ENCODE measurements at regions not wholly inside any gene's neighbourhood (a gene's known extent, or its start where the extent isn't known, plus 50 kb on each side); places are given as distances from the start of the nearest gene placed in this dataset.
A peak's percentile ranks its signal among the peaks of the same experiment; 100 is the strongest.

GRCh38 chr2:16252251-16252650, 311.9 kb downstream of the MYCN start:
- Histone ChIP-seq H3K4me3 (no peak overlapping the region), H3K27ac (no peak overlapping the region), H3K9me3 (no peaks in the 10 kb centered on the region), H3K36me3 (no peaks in the 10 kb centered on the region), H3K4me1 (no peaks in the 10 kb centered on the region), H3K27me3 (no peaks in the 10 kb centered on the region)
- TF ChIP-seq CTCF (IDR thresholded peaks at IDR 0.05) (no peak), POLR2AphosphoS5 (IDR thresholded peaks at IDR 0.05; ENCODE audit: insufficient read depth in 1 of 2, low read depth in 1 of 2) (no peak), POLR2A (IDR thresholded peaks at IDR 0.05) (no peak)
- intact Hi-C loops (cut with DNase I): no loop called here
- peak in 1 of 2 donors; percentile 75 for DNase-seq (ENCODE audit: extremely low spot score in 2 of 2)

GRCh38 chr2:16251511-16252225, 311.3 kb downstream of the MYCN start:
- Histone ChIP-seq H3K27me3 (no peaks in the 10 kb centered on the region), H3K4me1 (no peaks in the 10 kb centered on the region), H3K9me3 (no peaks in the 10 kb centered on the region), H3K36me3 (no peaks in the 10 kb centered on the region), H3K4me3 (no peak overlapping the region), H3K27ac (no peak overlapping the region)
- no peak for TF ChIP-seq CTCF (IDR thresholded peaks at IDR 0.05)
- TF ChIP-seq POLR2AphosphoS5 (IDR thresholded peaks at IDR 0.05; ENCODE audit: insufficient read depth in 1 of 2, low read depth in 1 of 2): no peak
- no peak for TF ChIP-seq POLR2A (IDR thresholded peaks at IDR 0.05)
- intact Hi-C loops (cut with DNase I): no loop called here
- DNase-seq (ENCODE audit: extremely low spot score in 2 of 2): peak in 1 of 2 donors; percentile 67

- TF ChIP-seq CTCF (IDR thresholded peaks at IDR 0.05) (no peak), POLR2AphosphoS5 (IDR thresholded peaks at IDR 0.05; ENCODE audit: insufficient read depth in 1 of 2, low read depth in 1 of 2) (no peak), POLR2A (IDR thresholded peaks at IDR 0.05) (no peak)
- no peaks in the 10 kb centered on the region for H3K9me3 ChIP-seq
- intact Hi-C loops (cut with DNase I): no loop called here
- no peaks in the 10 kb centered on the region for H3K27me3 ChIP-seq
- H3K27ac ChIP-seq: no peak overlapping the region
- peak in 1 of 2 donors; percentile 49 for DNase-seq (ENCODE audit: extremely low spot score in 2 of 2)
- H3K4me3 ChIP-seq: no peak overlapping the region
- no peaks in the 10 kb centered on the region for H3K36me3 ChIP-seq
- H3K4me1 ChIP-seq: no peaks in the 10 kb centered on the region
These were observed 310.5 kb downstream of the MYCN start for GRCh38 chr2:16250886-16251285.

GRCh38 chr2:16250466-16250865, 310.1 kb downstream of the MYCN start:
- no peaks in the 10 kb centered on the region for H3K9me3 ChIP-seq
- no peaks in the 10 kb centered on the region for H3K4me1 ChIP-seq
- H3K27ac ChIP-seq: no peak overlapping the region
- H3K4me3 ChIP-seq: no peak overlapping the region
- intact Hi-C loops (cut with DNase I): no loop called here
- no peaks in the 10 kb centered on the region for H3K27me3 ChIP-seq
- TF ChIP-seq POLR2A (IDR thresholded peaks at IDR 0.05) (no peak), CTCF (IDR thresholded peaks at IDR 0.05) (no peak), POLR2AphosphoS5 (IDR thresholded peaks at IDR 0.05; ENCODE audit: insufficient read depth in 1 of 2, low read depth in 1 of 2) (no peak)
- H3K36me3 ChIP-seq: no peaks in the 10 kb centered on the region
- peak in 1 of 2 donors; percentile 78 for DNase-seq (ENCODE audit: extremely low spot score in 2 of 2)

GRCh38 chr2:16250056-16250425, 309.7 kb downstream of the MYCN start:
- Histone ChIP-seq H3K27me3 (no peaks in the 10 kb centered on the region), H3K27ac (no peak overlapping the region), H3K36me3 (no peaks in the 10 kb centered on the region), H3K9me3 (no peaks in the 10 kb centered on the region), H3K4me3 (no peak overlapping the region), H3K4me1 (no peaks in the 10 kb centered on the region)
- no peak for TF ChIP-seq POLR2A (IDR thresholded peaks at IDR 0.05)
- no peak for TF ChIP-seq POLR2AphosphoS5 (IDR thresholded peaks at IDR 0.05; ENCODE audit: insufficient read depth in 1 of 2, low read depth in 1 of 2)
- no peak for TF ChIP-seq CTCF (IDR thresholded peaks at IDR 0.05)
- intact Hi-C loops (cut with DNase I): no loop called here
- DNase-seq (ENCODE audit: extremely low spot score in 2 of 2): peak in 1 of 2 donors; percentile 82
